Endothelial cell of umbilical vein (primary cell): ENCODE measurements at regions not wholly inside any gene's neighbourhood (a gene's known extent, or its start where the extent isn't known, plus 50 kb on each side); places are given as distances from the start of the nearest gene placed in this dataset.

Source experiments
- EZH2 ChIP-seq: IDR thresholded peaks from 2 replicates; pipeline ENCODE4 v1.6.1; 2012; ENCODE audit warnings: borderline replicate concordance, low read depth, mild to moderate bottlenecking, moderate library complexity, low read length, inconsistent platforms; ENCODE audit not compliant: severe bottlenecking
- FOS ChIP-seq: IDR thresholded peaks from 2 replicates; pipeline ENCODE4 v1.6.1; 2011; ENCODE audit warnings: mild to moderate bottlenecking, low read length, moderate library complexity, borderline replicate concordance; ENCODE audit not compliant: insufficient read depth
- GATA2 ChIP-seq: IDR thresholded peaks from 2 replicates; pipeline ENCODE4 v1.7.0; 2011; ENCODE audit warnings: low read depth, mild to moderate bottlenecking, moderate library complexity, mixed read lengths, low read length; ENCODE audit not compliant: insufficient read length, insufficient read depth
- JUN ChIP-seq: IDR thresholded peaks from 2 replicates; pipeline ENCODE4 v1.6.1; 2011; ENCODE audit warnings: borderline replicate concordance, low read depth; ENCODE audit not compliant: insufficient read length, insufficient read depth
- MYC ChIP-seq: IDR thresholded peaks from one replicate; pipeline ENCODE4 v1.6.1; 2011; ENCODE audit warnings: mild to moderate bottlenecking, low read depth, low read length
- POLR2A ChIP-seq: IDR thresholded peaks from 2 replicates; pipeline ENCODE4 v1.6.1; 2012; ENCODE audit warnings: low read depth, mild to moderate bottlenecking, control low read depth, low read length
- POLR2AphosphoS5 ChIP-seq: IDR thresholded peaks from 2 replicates; pipeline ENCODE4 v1.6.1; 2012; ENCODE audit warnings: low read depth, mild to moderate bottlenecking, control low read depth, low read length, moderate library complexity; ENCODE audit not compliant: insufficient read depth
- TF ChIP-seq, protein P1 (sequence below): IDR thresholded peaks from 2 replicates; pipeline ENCODE4 v1.6.1; 2011; ENCODE audit not compliant: insufficient read depth, insufficient read length
- TF ChIP-seq, protein P2 (sequence below), 2 donors: IDR thresholded peaks; 1 replicate in 1 of 2; 2 replicates in 1 of 2; pipeline ENCODE4 v1.5.1; 2011; ENCODE audit warnings: low read length in 2 of 2, mild to moderate bottlenecking in 2 of 2, moderate library complexity in 2 of 2, control low read depth in 1 of 2, inconsistent platforms in 1 of 2, low read depth in 1 of 2; ENCODE audit not compliant: insufficient read depth in 1 of 2; ENCODE audit errors: extremely low read depth in 1 of 2

DNA sequence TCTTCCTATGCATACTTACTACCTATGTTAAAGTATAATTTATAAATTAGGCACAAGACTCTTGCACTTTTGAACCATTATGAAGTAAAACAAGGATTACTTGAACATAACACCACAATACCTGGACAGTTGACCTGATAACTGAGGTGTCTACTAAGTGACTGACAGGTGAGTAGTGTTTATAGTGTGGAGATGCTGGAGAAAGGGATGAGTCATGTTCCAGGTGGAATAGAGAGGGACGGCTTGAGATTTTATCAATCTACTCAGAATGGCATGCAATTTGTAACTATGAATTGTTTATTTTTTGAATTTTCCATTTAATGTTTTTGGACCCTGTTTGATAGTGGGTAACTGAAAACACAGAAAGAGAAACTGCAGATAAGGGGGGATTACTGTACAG lies 287.6 kb downstream of the MAP2K6 start:
- TF ChIP-seq, protein P1, sequence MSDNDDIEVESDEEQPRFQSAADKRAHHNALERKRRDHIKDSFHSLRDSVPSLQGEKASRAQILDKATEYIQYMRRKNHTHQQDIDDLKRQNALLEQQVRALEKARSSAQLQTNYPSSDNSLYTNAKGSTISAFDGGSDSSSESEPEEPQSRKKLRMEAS: no peak
- TF ChIP-seq, protein P2, sequence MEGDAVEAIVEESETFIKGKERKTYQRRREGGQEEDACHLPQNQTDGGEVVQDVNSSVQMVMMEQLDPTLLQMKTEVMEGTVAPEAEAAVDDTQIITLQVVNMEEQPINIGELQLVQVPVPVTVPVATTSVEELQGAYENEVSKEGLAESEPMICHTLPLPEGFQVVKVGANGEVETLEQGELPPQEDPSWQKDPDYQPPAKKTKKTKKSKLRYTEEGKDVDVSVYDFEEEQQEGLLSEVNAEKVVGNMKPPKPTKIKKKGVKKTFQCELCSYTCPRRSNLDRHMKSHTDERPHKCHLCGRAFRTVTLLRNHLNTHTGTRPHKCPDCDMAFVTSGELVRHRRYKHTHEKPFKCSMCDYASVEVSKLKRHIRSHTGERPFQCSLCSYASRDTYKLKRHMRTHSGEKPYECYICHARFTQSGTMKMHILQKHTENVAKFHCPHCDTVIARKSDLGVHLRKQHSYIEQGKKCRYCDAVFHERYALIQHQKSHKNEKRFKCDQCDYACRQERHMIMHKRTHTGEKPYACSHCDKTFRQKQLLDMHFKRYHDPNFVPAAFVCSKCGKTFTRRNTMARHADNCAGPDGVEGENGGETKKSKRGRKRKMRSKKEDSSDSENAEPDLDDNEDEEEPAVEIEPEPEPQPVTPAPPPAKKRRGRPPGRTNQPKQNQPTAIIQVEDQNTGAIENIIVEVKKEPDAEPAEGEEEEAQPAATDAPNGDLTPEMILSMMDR (IDR thresholded peaks at IDR 0.05; ENCODE audit: extremely low read depth in 1 of 2, insufficient read depth in 1 of 2, low read depth in 1 of 2, low read length in 2 of 2): no peak
- TF ChIP-seq POLR2A (no peak), POLR2AphosphoS5 (no peak), EZH2 (no peak), GATA2 (no peak), MYC (no peak), FOS (no peak), JUN (no peak)
